Left lung (tissue), 4 donors: ENCODE measurements at regions not wholly inside any gene's neighbourhood (a gene's known extent, or its start where the extent isn't known, plus 50 kb on each side); places are given as distances from the start of the nearest gene placed in this dataset.
A peak's percentile ranks its signal among the peaks of the same experiment; 100 is the strongest.
"Not testable (repeated sequence)": the region's sequence is repeated elsewhere in the genome, so short reads cannot be mapped to it uniquely, and the experiment has no call there.

Experiments used
- ATAC-seq: fragments of 200-7000 bp; cut with Tn5 transposase; one replicate; pipeline ENCODE4 v1.9.1; 2020; ENCODE audit warnings: moderate library complexity
- DNase-seq, 4 donors: peaks; one replicate each; pipeline ENCODE4 v3.0.0-alpha.2; 2013 to 2020
- H3K27ac ChIP-seq, 2 donors: fragments of 200-600 bp; sonication (generic) in 1 of 2; one replicate each; pipeline versions ENCODE4 v1.5.0 to v1.8.0; 2020 to 2021
- H3K27me3 ChIP-seq, 2 donors: fragments of 200-600 bp; sonication (generic) in 1 of 2; one replicate each; pipeline versions ENCODE4 v1.5.0 to v1.8.0; 2020 to 2021
- H3K36me3 ChIP-seq, 2 donors: fragments of 200-600 bp; sonication (generic) in 1 of 2; one replicate each; pipeline versions ENCODE4 v1.5.0 to v1.8.0; 2020 to 2021
- H3K4me1 ChIP-seq, 2 donors: fragments of 200-600 bp; one replicate each; pipeline ENCODE4 v1.8.0; 2021
- H3K4me3 ChIP-seq, 2 donors: fragments of 200-600 bp; sonication (generic) in 1 of 2; one replicate each; pipeline versions ENCODE4 v1.5.0 to v1.8.0; 2020 to 2021; ENCODE audit warnings: mild to moderate bottlenecking in 1 of 2
- H3K9me3 ChIP-seq, 2 donors: fragments of 200-600 bp; sonication (generic) in 1 of 2; one replicate each; pipeline versions ENCODE4 v1.5.0 to v1.8.0; 2020 to 2021
- CTCF ChIP-seq, 2 donors: fragments of 200-600 bp; sonication (generic) in 1 of 2; IDR thresholded peaks; one replicate each; pipeline versions ENCODE4 v1.5.0 to v1.8.0; 2021; ENCODE audit warnings: antibody characterized with exemption in 2 of 2
- intact Hi-C, 2 donors: fragments of 100-400 bp; cut with DNase I; formaldehyde crosslinking; loops; one replicate each; pipeline versions ENCODE4 v1.11.2 to v1.14.2; 2022
- donor health status: DM: no; HTN: yes; CAD: no.
- donor health status: DM: no; HTN: no; CAD: no.

GRCh38 chr1:30462166-30462565 lies 261.2 kb downstream of the MATN1 start:
- peaks cover 0 to 14% of the 10 kb centered on the region in 2 donors for H3K27me3 ChIP-seq
- intact Hi-C loops, result no loop called here

GRCh38 chr1:30461640-30462039 lies 261.7 kb downstream of the MATN1 start:
- Histone ChIP-seq H3K36me3 (no peaks in the 10 kb centered on the region), H3K27ac (no peak overlapping the region), H3K9me3 (no peaks in the 10 kb centered on the region), H3K4me1 (no peaks in the 10 kb centered on the region), H3K4me3 (no peak overlapping the region), H3K27me3 (peaks cover 0 to 14% of the 10 kb centered on the region in 2 donors)
- intact Hi-C loops, result no loop called here
- no peak for DNase-seq
- no peak for TF ChIP-seq CTCF (IDR thresholded peaks at IDR 0.05)
- ATAC-seq, result no peak

More at GRCh38 chr1:30462166-30462565, 261.2 kb downstream of the MATN1 start:
- ATAC-seq (no peak), DNase-seq (peak in 1 of 4 donors; percentile 3)
- TF ChIP-seq CTCF (IDR thresholded peaks at IDR 0.05), result no peak
- Histone ChIP-seq H3K9me3 (no peaks in the 10 kb centered on the region), H3K4me3 (no peak overlapping the region), H3K36me3 (no peaks in the 10 kb centered on the region), H3K4me1 (no peaks in the 10 kb centered on the region), H3K27ac (no peak overlapping the region)

GRCh38 chr1:30460661-30461060 lies 262.7 kb downstream of the MATN1 start:
- peaks cover 0 to 14% of the 10 kb centered on the region in 2 donors for H3K27me3 ChIP-seq
- no peak overlapping the region for H3K27ac ChIP-seq
- H3K4me3 ChIP-seq, result no peak overlapping the region
- no peak for DNase-seq
- TF ChIP-seq CTCF (IDR thresholded peaks at IDR 0.05), result no peak
- ATAC-seq, result no peak
- intact Hi-C loops, result no loop called here
- H3K4me1 ChIP-seq, result no peaks in the 10 kb centered on the region
- no peaks in the 10 kb centered on the region for H3K36me3 ChIP-seq
- no peaks in the 10 kb centered on the region for H3K9me3 ChIP-seq

- ATAC-seq, H3K4me3 ChIP-seq, H3K27ac ChIP-seq, H3K27me3 ChIP-seq, H3K36me3 ChIP-seq, intact Hi-C loops, H3K9me3 ChIP-seq, H3K4me1 ChIP-seq: not testable (repeated sequence)
- DNase-seq, result peak in 1 of 4 donors; percentile 29
Observed at GRCh38 chr1:30458730-30459485, 264.5 kb downstream of the MATN1 start.

- H3K4me1 ChIP-seq, result no peaks in the 10 kb centered on the region
- no peak for ATAC-seq
- no peak for DNase-seq
- H3K9me3 ChIP-seq, result no peaks in the 10 kb centered on the region
- intact Hi-C loops, result no loop called here
- H3K27me3 ChIP-seq, result peaks cover 0 to under 1% of the 10 kb centered on the region in 2 donors
- H3K36me3 ChIP-seq, result no peaks in the 10 kb centered on the region
- no peak overlapping the region for H3K27ac ChIP-seq
- H3K4me3 ChIP-seq, result no peak overlapping the region
- no peak for TF ChIP-seq CTCF (IDR thresholded peaks at IDR 0.05)
Observed at GRCh38 chr1:30452925-30453324, 270.5 kb downstream of the MATN1 start.

GRCh38 chr1:30452170-30452569 lies 271.2 kb downstream of the MATN1 start:
- Histone ChIP-seq H3K36me3 (no peaks in the 10 kb centered on the region), H3K27ac (no peak overlapping the region), H3K4me1 (no peaks in the 10 kb centered on the region), H3K4me3 (no peak overlapping the region), H3K9me3 (no peaks in the 10 kb centered on the region), H3K27me3 (peaks cover 0 to 8% of the 10 kb centered on the region in 2 donors)
- TF ChIP-seq CTCF (IDR thresholded peaks at IDR 0.05), result no peak
- ATAC-seq (no peak), DNase-seq (no peak)
- intact Hi-C loops, result no loop called here
